ENCODE measurements at regions not wholly inside any gene's neighbourhood (a gene's known extent, or its start where the extent isn't known, plus 50 kb on each side); places are given as distances from the start of the nearest gene placed in this dataset.
"Not testable (repeated sequence)": the region's sequence is repeated elsewhere in the genome, so short reads cannot be mapped to it uniquely, and the experiment has no call there.

- Histone ChIP-seq H3K4me3 (no peak overlapping the region), H3K4me1 (replicated peaks) (peaks cover 5% of the 10 kb centered on the region; the same call in 1 of the 2 replicates), H3K36me3 (no peaks in the 10 kb centered on the region), H3K9me3 (replicated peaks) (0 out of 2 replicates have a peak, but pooled peaks cover 3% of the 10 kb centered on the region), H3K27me3 (replicated peaks) (no peaks in the 10 kb centered on the region), H3K27ac (no peak overlapping the region)
- no peak for DNase-seq (ENCODE audit: low read depth in 1 of 2, low spot score in 2 of 2)
These were observed 254.9 kb downstream of the IRS1 start for GRCh38 chr2:226544596-226545210.

GRCh38 chr2:226540204-226540994 is 259.2 kb downstream of the IRS1 start:
- Histone ChIP-seq H3K27ac (no peak overlapping the region), H3K27me3 (replicated peaks) (no peaks in the 10 kb centered on the region), H3K36me3 (no peaks in the 10 kb centered on the region), H3K4me1 (replicated peaks) (peaks cover 12% of the 10 kb centered on the region), H3K9me3 (replicated peaks) (0 out of 2 replicates have a peak, but pooled peaks cover 1% of the 10 kb centered on the region), H3K4me3 (no peak overlapping the region)
- DNase-seq (ENCODE audit: low read depth in 1 of 2, low spot score in 2 of 2) = no peak

- Histone ChIP-seq H3K4me1 (replicated peaks) (peaks cover 12% of the 10 kb centered on the region), H3K27me3 (replicated peaks) (no peaks in the 10 kb centered on the region), H3K27ac (no peak overlapping the region), H3K36me3 (no peaks in the 10 kb centered on the region), H3K9me3 (replicated peaks) (no peaks in the 10 kb centered on the region), H3K4me3 (no peak overlapping the region)
- DNase-seq (ENCODE audit: low read depth in 1 of 2, low spot score in 2 of 2) = no peak
These were observed 263.2 kb downstream of the IRS1 start for GRCh38 chr2:226536410-226536809.

- DNase-seq (ENCODE audit: low read depth in 1 of 2, low spot score in 2 of 2); H3K27ac ChIP-seq; H3K27me3 ChIP-seq (replicated peaks); H3K4me3 ChIP-seq; H3K36me3 ChIP-seq; H3K9me3 ChIP-seq (replicated peaks): not testable (repeated sequence)
- peaks cover 12% of the 10 kb centered on the region for H3K4me1 ChIP-seq (replicated peaks)
These were observed 266.6 kb downstream of the IRS1 start for GRCh38 chr2:226532976-226533375.

GRCh38 chr2:226531061-226531810 is 268.4 kb downstream of the IRS1 start:
- Histone ChIP-seq H3K27ac (no peak overlapping the region), H3K4me3 (no peak overlapping the region), H3K27me3 (replicated peaks) (no peaks in the 10 kb centered on the region), H3K4me1 (replicated peaks) (peaks cover 4% of the 10 kb centered on the region; the same call in 1 of the 2 replicates), H3K9me3 (replicated peaks) (no peaks in the 10 kb centered on the region), H3K36me3 (no peaks in the 10 kb centered on the region)
- DNase-seq (ENCODE audit: low read depth in 1 of 2, low spot score in 2 of 2) = no peak

GRCh38 chr2:226529556-226529955 is 270.1 kb downstream of the IRS1 start:
- H3K27me3 ChIP-seq (replicated peaks) = no peaks in the 10 kb centered on the region
- peaks cover 8% of the 10 kb centered on the region for H3K4me1 ChIP-seq (replicated peaks)
- DNase-seq (ENCODE audit: low read depth in 1 of 2, low spot score in 2 of 2) = no peak
- no peaks in the 10 kb centered on the region for H3K9me3 ChIP-seq (replicated peaks)
- H3K36me3 ChIP-seq = no peaks in the 10 kb centered on the region
- no peak overlapping the region for H3K27ac ChIP-seq
- H3K4me3 ChIP-seq = no peak overlapping the region

- H3K4me1 ChIP-seq (replicated peaks) = peaks cover 17% of the 10 kb centered on the region
- H3K27me3 ChIP-seq (replicated peaks) = no peaks in the 10 kb centered on the region
- no peak for DNase-seq (ENCODE audit: low read depth in 1 of 2, low spot score in 2 of 2)
- H3K27ac ChIP-seq = no peak overlapping the region
- no peak overlapping the region for H3K4me3 ChIP-seq
- H3K9me3 ChIP-seq (replicated peaks) = no peaks in the 10 kb centered on the region
- H3K36me3 ChIP-seq = no peaks in the 10 kb centered on the region
These were observed 272.9 kb downstream of the IRS1 start for GRCh38 chr2:226526716-226527115.

- Histone ChIP-seq H3K27ac (peak overlapping the region; percentile 25), H3K36me3 (no peaks in the 10 kb centered on the region), H3K27me3 (replicated peaks) (no peaks in the 10 kb centered on the region), H3K4me3 (no peak overlapping the region), H3K4me1 (replicated peaks) (peaks cover 17% of the 10 kb centered on the region), H3K9me3 (replicated peaks) (no peaks in the 10 kb centered on the region)
- DNase-seq (ENCODE audit: low read depth in 1 of 2, low spot score in 2 of 2) = peak in 1 of 2 experiments; percentile 38
These were observed 275.2 kb downstream of the IRS1 start for GRCh38 chr2:226524381-226524843.

GRCh38 chr2:226520723-226521122 is 278.9 kb downstream of the IRS1 start:
- H3K4me1 ChIP-seq (replicated peaks) = peaks cover 18% of the 10 kb centered on the region
- H3K27ac ChIP-seq = no peak overlapping the region
- DNase-seq (ENCODE audit: low read depth in 1 of 2, low spot score in 2 of 2) = no peak
- H3K9me3 ChIP-seq (replicated peaks) = no peaks in the 10 kb centered on the region
- no peak overlapping the region for H3K4me3 ChIP-seq
- H3K27me3 ChIP-seq (replicated peaks) = no peaks in the 10 kb centered on the region
- H3K36me3 ChIP-seq = no peaks in the 10 kb centered on the region

- peak overlapping the region; percentile 71 for H3K27ac ChIP-seq
- no peaks in the 10 kb centered on the region for H3K27me3 ChIP-seq (replicated peaks)
- H3K9me3 ChIP-seq (replicated peaks) = no peaks in the 10 kb centered on the region
- peaks cover 18% of the 10 kb centered on the region for H3K4me1 ChIP-seq (replicated peaks)
- no peaks in the 10 kb centered on the region for H3K36me3 ChIP-seq
- no peak overlapping the region for H3K4me3 ChIP-seq
- DNase-seq (ENCODE audit: low read depth in 1 of 2, low spot score in 2 of 2) = peak in 1 of 2 experiments; percentile 57
These were observed 284.1 kb downstream of the IRS1 start for GRCh38 chr2:226515344-226516055.

GRCh38 chr2:226514895-226515294 is 284.7 kb downstream of the IRS1 start:
- H3K9me3 ChIP-seq (replicated peaks) = no peaks in the 10 kb centered on the region
- H3K4me3 ChIP-seq = no peak overlapping the region
- peak; percentile 45 to 57 for DNase-seq (ENCODE audit: low read depth in 1 of 2, low spot score in 2 of 2)
- no peaks in the 10 kb centered on the region for H3K36me3 ChIP-seq
- H3K27ac ChIP-seq = peak overlapping the region; percentile 71
- H3K4me1 ChIP-seq (replicated peaks) = peaks cover 18% of the 10 kb centered on the region
- no peaks in the 10 kb centered on the region for H3K27me3 ChIP-seq (replicated peaks)

GRCh38 chr2:226511311-226511710 is 288.3 kb downstream of the IRS1 start:
- no peak for DNase-seq (ENCODE audit: low read depth in 1 of 2, low spot score in 2 of 2)
- H3K4me1 ChIP-seq (replicated peaks) = peaks cover 18% of the 10 kb centered on the region
- no peaks in the 10 kb centered on the region for H3K27me3 ChIP-seq (replicated peaks)
- H3K4me3 ChIP-seq = no peak overlapping the region
- H3K9me3 ChIP-seq (replicated peaks) = no peaks in the 10 kb centered on the region
- H3K27ac ChIP-seq = no peak overlapping the region
- no peaks in the 10 kb centered on the region for H3K36me3 ChIP-seq

- no peak overlapping the region for H3K4me3 ChIP-seq
- no peaks in the 10 kb centered on the region for H3K27me3 ChIP-seq (replicated peaks)
- H3K9me3 ChIP-seq (replicated peaks) = no peaks in the 10 kb centered on the region
- H3K4me1 ChIP-seq (replicated peaks) = no peaks in the 10 kb centered on the region
- DNase-seq (ENCODE audit: low read depth in 1 of 2, low spot score in 2 of 2) = no peak
- H3K27ac ChIP-seq = no peak overlapping the region
- no peaks in the 10 kb centered on the region for H3K36me3 ChIP-seq
These were observed 290.9 kb downstream of the IRS1 start for GRCh38 chr2:226508683-226509082.

Measured in SJSA1 (cell line).